WTC11 (cell line): ENCODE measurements at regions not wholly inside any gene's neighbourhood (a gene's known extent, or its start where the extent isn't known, plus 50 kb on each side); places are given as distances from the start of the nearest gene placed in this dataset.

ENCODE experiments used
- ATAC-seq: fragments of 200-7000 bp; cut with Tn5 transposase; 2 replicates; pipeline ENCODE4 v1.10.0; 2021; ENCODE audit warnings: mild to moderate bottlenecking, moderate library complexity
- CTCF ChIA-PET: fragments of 300-600 bp; sonication (Branson Sonifier 250); formaldehyde crosslinking; loops from one replicate; lab custom pipeline; 2021; ENCODE audit warnings: antibody characterized with exemption; lab: Charles Lee
- POLR2A ChIA-PET: fragments of 350-600 bp; sonication (Branson Sonifier 250); formaldehyde crosslinking; loops from one replicate; lab custom pipeline; 2021; ENCODE audit warnings: antibody characterized with exemption; lab: Charles Lee
- DNase-seq: peaks from one replicate; pipeline ENCODE4 v3.0.0; 2021; ENCODE audit warnings: low spot score
- H3K27ac Mint-ChIP-seq: 2 replicates; pipeline ENCODE4 v1.8.0; 2021; ENCODE audit warnings: mixed read lengths
- H3K27me3 Mint-ChIP-seq: 2 replicates; pipeline ENCODE4 v1.8.0; 2021; ENCODE audit warnings: low read depth, mild to moderate bottlenecking, moderate library complexity, mixed read lengths
- H3K36me3 Mint-ChIP-seq: 2 replicates; pipeline ENCODE4 v1.8.0; 2021; ENCODE audit warnings: mixed read lengths
- H3K4me1 Mint-ChIP-seq: 2 replicates; pipeline ENCODE4 v1.8.0; 2022; ENCODE audit warnings: mixed read lengths
- H3K4me3 Mint-ChIP-seq: 2 replicates; pipeline ENCODE4 v1.8.0; 2021; ENCODE audit warnings: mild to moderate bottlenecking, moderate library complexity, mixed read lengths
- H3K9me3 Mint-ChIP-seq: 2 replicates; pipeline ENCODE4 v1.8.0; 2021; ENCODE audit warnings: mixed read lengths
- AFF4 ChIP-seq: sonication (generic); formaldehyde crosslinking; IDR thresholded peaks from 2 replicates; pipeline ENCODE4 v1.8.1; 2023; ENCODE audit warnings: mild to moderate bottlenecking, missing genetic modification reagents, borderline replicate concordance
- ATF1 ChIP-seq: sonication (generic); formaldehyde crosslinking; IDR thresholded peaks from 2 replicates; pipeline ENCODE4 v1.8.1; 2023; ENCODE audit warnings: mild to moderate bottlenecking, moderate library complexity, missing genetic modification reagents
- CREM ChIP-seq: sonication (generic); formaldehyde crosslinking; IDR thresholded peaks from 2 replicates; pipeline ENCODE4 v1.8.1; 2022; ENCODE audit warnings: mild to moderate bottlenecking, missing genetic modification reagents, moderate library complexity
- JAZF1 ChIP-seq: fragments of 250-450 bp; sonication (Bioruptor Pico); IDR thresholded peaks from 2 replicates; pipeline ENCODE4 v1.9.0; 2021; ENCODE audit warnings: moderate library complexity, mild to moderate bottlenecking, inconsistent platforms
- NFE2L1 ChIP-seq: sonication (generic); formaldehyde crosslinking; IDR thresholded peaks from 2 replicates; pipeline ENCODE4 v1.8.1; 2023; ENCODE audit warnings: missing genetic modification reagents
- NR2C2 ChIP-seq: sonication (generic); formaldehyde crosslinking; IDR thresholded peaks from 2 replicates; pipeline ENCODE4 v1.8.0; 2022; ENCODE audit warnings: mild to moderate bottlenecking, missing genetic modification reagents
- RELA ChIP-seq: sonication (generic); formaldehyde crosslinking; IDR thresholded peaks from 2 replicates; pipeline ENCODE4 v1.8.1; 2022; ENCODE audit warnings: missing genetic modification reagents, mild to moderate bottlenecking, borderline replicate concordance
- TP53 ChIP-seq: sonication (generic); formaldehyde crosslinking; IDR thresholded peaks from 2 replicates; pipeline ENCODE4 v1.8.1; 2023; ENCODE audit warnings: mild to moderate bottlenecking, missing genetic modification reagents
- ZNF232 ChIP-seq: sonication (generic); formaldehyde crosslinking; IDR thresholded peaks from 2 replicates; pipeline ENCODE4 v1.8.0; 2022; ENCODE audit warnings: mild to moderate bottlenecking, missing genetic modification reagents
- TF ChIP-seq, protein P1 (sequence below): sonication (generic); formaldehyde crosslinking; IDR thresholded peaks from 2 replicates; pipeline ENCODE4 v1.8.1; 2022; ENCODE audit warnings: low read depth, missing genetic modification reagents, borderline replicate concordance
- TF ChIP-seq, protein P2 (sequence below): fragments of 200-600 bp; IDR thresholded peaks from 2 replicates; pipeline ENCODE4 v1.8.0; 2022; ENCODE audit warnings: antibody characterized with exemption
- TF ChIP-seq, protein P3 (sequence below): fragments of 250-450 bp; sonication (Bioruptor Pico); IDR thresholded peaks from 2 replicates; pipeline ENCODE4 v1.8.0; 2021; ENCODE audit warnings: mild to moderate bottlenecking
- TF ChIP-seq, protein P4 (sequence below): fragments of 250-450 bp; sonication (Bioruptor Pico); IDR thresholded peaks from 2 replicates; pipeline ENCODE4 v1.9.0; 2021; ENCODE audit warnings: mild to moderate bottlenecking
- TF ChIP-seq, protein P5 (sequence below): sonication (generic); formaldehyde crosslinking; IDR thresholded peaks from 2 replicates; pipeline ENCODE4 v1.8.0; 2022; ENCODE audit warnings: mild to moderate bottlenecking, missing genetic modification reagents

- TF ChIP-seq, protein P1, sequence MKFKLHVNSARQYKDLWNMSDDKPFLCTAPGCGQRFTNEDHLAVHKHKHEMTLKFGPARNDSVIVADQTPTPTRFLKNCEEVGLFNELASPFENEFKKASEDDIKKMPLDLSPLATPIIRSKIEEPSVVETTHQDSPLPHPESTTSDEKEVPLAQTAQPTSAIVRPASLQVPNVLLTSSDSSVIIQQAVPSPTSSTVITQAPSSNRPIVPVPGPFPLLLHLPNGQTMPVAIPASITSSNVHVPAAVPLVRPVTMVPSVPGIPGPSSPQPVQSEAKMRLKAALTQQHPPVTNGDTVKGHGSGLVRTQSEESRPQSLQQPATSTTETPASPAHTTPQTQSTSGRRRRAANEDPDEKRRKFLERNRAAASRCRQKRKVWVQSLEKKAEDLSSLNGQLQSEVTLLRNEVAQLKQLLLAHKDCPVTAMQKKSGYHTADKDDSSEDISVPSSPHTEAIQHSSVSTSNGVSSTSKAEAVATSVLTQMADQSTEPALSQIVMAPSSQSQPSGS = no peak
- TF ChIP-seq, protein P2, sequence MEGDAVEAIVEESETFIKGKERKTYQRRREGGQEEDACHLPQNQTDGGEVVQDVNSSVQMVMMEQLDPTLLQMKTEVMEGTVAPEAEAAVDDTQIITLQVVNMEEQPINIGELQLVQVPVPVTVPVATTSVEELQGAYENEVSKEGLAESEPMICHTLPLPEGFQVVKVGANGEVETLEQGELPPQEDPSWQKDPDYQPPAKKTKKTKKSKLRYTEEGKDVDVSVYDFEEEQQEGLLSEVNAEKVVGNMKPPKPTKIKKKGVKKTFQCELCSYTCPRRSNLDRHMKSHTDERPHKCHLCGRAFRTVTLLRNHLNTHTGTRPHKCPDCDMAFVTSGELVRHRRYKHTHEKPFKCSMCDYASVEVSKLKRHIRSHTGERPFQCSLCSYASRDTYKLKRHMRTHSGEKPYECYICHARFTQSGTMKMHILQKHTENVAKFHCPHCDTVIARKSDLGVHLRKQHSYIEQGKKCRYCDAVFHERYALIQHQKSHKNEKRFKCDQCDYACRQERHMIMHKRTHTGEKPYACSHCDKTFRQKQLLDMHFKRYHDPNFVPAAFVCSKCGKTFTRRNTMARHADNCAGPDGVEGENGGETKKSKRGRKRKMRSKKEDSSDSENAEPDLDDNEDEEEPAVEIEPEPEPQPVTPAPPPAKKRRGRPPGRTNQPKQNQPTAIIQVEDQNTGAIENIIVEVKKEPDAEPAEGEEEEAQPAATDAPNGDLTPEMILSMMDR = no peak
These were observed 158.9 kb downstream of the TMX1 start (continued) for GRCh38 chr14:51398898-51399297.

GRCh38 chr14:51400139-51400538, 160.1 kb downstream of the TMX1 start:
- H3K9me3 Mint-ChIP-seq = no peaks in the 10 kb centered on the region
- no peaks in the 10 kb centered on the region for H3K27me3 Mint-ChIP-seq
- H3K27ac Mint-ChIP-seq = no peak overlapping the region
- CTCF ChIA-PET = no interaction called here
- no peaks in the 10 kb centered on the region for H3K36me3 Mint-ChIP-seq
- H3K4me1 Mint-ChIP-seq = peaks cover 12% of the 10 kb centered on the region
- no peak overlapping the region for H3K4me3 Mint-ChIP-seq
- ATAC-seq = no peak
- TF ChIP-seq ZNF232 (CRISPR knock-in tag) (no peak), JAZF1 (CRISPR knock-in tag) (no peak), NR2C2 (CRISPR knock-in tag) (no peak), TP53 (no peak), AFF4 (CRISPR knock-in tag) (no peak), NFE2L1 (no peak), CREM (CRISPR knock-in tag) (no peak), ATF1 (CRISPR knock-in tag) (no peak), RELA (CRISPR knock-in tag) (no peak)
- TF ChIP-seq, protein P3, sequence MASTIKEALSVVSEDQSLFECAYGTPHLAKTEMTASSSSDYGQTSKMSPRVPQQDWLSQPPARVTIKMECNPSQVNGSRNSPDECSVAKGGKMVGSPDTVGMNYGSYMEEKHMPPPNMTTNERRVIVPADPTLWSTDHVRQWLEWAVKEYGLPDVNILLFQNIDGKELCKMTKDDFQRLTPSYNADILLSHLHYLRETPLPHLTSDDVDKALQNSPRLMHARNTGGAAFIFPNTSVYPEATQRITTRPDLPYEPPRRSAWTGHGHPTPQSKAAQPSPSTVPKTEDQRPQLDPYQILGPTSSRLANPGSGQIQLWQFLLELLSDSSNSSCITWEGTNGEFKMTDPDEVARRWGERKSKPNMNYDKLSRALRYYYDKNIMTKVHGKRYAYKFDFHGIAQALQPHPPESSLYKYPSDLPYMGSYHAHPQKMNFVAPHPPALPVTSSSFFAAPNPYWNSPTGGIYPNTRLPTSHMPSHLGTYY (CRISPR knock-in tag) = no peak
- TF ChIP-seq, protein P4, sequence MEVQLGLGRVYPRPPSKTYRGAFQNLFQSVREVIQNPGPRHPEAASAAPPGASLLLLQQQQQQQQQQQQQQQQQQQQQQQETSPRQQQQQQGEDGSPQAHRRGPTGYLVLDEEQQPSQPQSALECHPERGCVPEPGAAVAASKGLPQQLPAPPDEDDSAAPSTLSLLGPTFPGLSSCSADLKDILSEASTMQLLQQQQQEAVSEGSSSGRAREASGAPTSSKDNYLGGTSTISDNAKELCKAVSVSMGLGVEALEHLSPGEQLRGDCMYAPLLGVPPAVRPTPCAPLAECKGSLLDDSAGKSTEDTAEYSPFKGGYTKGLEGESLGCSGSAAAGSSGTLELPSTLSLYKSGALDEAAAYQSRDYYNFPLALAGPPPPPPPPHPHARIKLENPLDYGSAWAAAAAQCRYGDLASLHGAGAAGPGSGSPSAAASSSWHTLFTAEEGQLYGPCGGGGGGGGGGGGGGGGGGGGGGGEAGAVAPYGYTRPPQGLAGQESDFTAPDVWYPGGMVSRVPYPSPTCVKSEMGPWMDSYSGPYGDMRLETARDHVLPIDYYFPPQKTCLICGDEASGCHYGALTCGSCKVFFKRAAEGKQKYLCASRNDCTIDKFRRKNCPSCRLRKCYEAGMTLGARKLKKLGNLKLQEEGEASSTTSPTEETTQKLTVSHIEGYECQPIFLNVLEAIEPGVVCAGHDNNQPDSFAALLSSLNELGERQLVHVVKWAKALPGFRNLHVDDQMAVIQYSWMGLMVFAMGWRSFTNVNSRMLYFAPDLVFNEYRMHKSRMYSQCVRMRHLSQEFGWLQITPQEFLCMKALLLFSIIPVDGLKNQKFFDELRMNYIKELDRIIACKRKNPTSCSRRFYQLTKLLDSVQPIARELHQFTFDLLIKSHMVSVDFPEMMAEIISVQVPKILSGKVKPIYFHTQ = no peak
- TF ChIP-seq, protein P5, sequence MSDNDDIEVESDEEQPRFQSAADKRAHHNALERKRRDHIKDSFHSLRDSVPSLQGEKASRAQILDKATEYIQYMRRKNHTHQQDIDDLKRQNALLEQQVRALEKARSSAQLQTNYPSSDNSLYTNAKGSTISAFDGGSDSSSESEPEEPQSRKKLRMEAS = no peak
- TF ChIP-seq, protein P2 = no peak
- TF ChIP-seq, all 79 proteins: peak for 0
- POLR2A ChIA-PET = no interaction called here
- DNase-seq = no peak
